HG02798 (cell line): ENCODE measurements at regions not wholly inside any gene's neighbourhood (a gene's known extent, or its start where the extent isn't known, plus 50 kb on each side); places are given as distances from the start of the nearest gene placed in this dataset.

Experiments used
- ATAC-seq: cut with Tn5 transposase; IDR thresholded peaks from one replicate; pipeline ENCODE4 v1.9.1; 2021; ENCODE audit warnings: mild to moderate bottlenecking; ENCODE audit not compliant: unreplicated experiment, poor library complexity

DNA sequence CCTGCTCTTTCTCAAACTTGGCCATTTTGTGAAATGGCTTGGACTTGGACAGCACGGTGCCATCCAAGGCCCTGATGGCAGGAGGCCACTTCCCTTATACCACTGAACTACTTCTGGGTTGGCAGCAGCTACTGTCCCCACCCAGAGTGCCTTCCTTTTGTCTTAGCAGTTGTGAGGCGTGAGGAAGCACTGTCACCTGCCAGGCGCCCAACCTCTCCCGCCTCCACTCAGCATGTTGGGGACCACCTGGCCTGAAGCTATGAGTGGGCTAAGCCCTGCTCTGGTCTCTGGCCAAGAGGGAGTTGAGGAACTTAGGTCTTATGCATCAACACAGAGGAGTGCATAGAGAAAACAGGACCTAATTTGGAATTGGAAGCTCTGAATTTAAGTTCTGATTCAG is 276.0 kb downstream of the ENC1 start:
- ATAC-seq, result no peak

DNA sequence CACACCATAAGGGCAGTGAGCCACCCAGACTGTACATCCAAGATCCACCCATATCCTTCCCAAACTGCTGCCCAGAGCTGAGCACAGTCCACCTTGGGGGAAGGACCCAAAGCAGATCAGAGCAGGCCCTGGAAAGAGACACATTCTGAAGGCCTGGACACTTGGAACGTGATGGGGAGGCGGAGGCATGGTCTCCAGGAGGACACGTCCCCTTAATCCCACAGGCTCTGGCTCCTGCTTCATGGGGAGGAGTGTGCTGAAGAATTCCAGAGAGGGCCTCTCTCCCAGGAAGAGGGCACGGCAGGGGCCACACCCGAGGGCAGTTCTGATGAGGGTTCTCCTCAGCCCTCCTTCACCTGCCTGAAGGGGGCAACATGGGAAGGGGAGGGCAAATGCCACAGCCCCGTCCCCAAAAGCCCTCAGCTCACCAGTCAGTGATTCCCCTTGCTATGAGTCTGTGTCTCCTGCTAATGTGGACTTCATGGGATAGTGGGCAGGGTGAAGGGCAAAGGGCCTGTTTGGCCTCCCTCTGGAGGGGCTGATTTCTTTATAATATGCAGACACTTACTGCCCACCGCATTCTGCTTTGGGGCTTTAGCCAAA is 276.8 kb downstream of the ENC1 start:
- no peak for ATAC-seq

DNA sequence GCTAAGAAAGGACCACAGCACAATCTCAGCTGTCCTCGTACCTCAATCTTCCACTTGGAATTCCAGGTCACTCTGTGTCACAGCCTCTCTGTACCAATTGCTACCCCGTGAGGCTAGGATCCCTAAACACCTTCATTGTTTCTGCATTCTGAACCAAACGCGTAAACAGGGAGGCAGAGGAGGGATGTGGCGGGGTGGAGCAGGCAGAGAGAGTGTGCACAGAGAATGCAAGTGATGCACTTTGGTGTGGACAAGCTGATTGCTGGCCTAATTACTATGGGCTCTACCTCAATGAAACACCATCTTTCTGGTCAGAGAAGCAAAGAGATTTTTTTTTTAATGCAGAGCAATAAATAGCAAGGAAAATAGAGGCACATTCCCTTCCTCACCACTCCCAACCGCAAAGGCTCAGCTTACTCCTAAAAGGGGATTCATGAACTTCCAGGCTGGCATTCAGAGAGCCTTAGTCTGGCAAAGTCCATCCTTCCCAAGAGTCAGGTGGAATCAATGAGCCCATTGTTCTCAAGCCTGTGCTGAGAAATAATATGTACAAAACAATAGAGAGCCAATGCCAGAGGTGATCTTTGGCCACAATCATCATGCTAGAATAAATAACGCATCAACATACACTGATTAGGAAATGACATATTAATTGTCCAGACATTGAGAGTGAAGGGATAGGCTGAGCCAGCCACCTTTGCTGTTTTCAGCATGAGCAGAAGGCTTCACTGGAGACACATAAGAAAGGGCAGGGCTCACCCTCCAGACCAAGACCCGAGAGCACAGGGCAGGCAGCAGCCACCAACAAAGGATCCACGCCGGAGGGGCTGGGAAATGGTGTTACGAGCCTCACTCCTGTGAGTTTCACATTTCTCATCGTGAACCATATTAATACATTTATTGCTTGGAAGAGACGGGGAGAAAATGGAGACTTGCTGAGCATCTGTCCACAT is 278.8 kb downstream of the ENC1 start:
- no peak for ATAC-seq

DNA sequence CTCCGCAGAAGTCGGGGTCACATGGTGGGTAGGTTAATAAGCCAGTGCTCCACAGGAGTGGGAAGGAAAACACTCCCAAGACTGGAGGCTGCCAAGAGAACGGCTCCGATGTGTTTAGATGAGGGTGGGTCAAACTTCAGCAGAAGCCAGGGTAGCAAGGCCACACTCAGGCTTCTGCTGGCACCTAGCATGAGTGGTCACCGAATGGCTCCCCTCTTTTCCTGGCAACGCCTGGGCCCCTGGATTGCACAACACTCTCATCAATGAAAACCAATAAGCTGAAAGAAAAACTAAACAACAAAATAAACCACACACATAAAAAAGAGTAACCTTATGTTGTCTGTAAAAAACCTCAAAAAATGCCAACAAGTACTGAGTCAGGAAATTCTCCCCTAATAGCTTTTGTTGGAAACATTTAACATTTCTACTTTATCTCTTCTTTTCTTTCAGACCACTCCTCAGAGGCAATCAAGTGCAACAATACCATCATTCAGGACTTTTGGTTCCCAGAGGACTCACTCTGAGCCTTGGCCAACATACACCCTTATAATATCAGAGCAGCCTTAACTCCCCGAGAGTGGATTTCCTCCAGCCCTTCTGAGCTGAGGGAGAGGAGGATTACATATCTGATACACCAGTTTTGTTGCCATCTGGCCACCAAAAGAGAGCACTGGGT is 279.9 kb downstream of the ENC1 start:
- no peak for ATAC-seq

DNA sequence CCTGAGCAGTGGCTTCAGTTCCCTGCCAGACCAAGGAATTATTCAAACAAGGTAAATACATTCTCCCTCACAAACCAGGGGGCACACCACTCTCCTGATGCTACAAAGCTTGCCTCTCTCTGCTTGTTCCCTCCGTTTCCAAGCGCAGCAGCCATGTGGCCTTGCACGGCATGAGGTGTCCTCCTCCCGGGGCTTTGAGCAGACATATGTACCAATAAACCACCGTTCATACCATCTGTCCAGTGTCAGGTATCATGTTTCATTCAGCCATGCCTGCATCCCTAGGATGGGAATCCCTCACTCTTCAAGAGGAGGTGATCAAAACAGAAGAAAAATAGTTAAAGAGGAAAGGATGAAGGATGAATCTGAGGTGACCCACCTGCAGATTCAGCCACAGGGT is 282.7 kb downstream of the ENC1 start:
- no peak for ATAC-seq

DNA sequence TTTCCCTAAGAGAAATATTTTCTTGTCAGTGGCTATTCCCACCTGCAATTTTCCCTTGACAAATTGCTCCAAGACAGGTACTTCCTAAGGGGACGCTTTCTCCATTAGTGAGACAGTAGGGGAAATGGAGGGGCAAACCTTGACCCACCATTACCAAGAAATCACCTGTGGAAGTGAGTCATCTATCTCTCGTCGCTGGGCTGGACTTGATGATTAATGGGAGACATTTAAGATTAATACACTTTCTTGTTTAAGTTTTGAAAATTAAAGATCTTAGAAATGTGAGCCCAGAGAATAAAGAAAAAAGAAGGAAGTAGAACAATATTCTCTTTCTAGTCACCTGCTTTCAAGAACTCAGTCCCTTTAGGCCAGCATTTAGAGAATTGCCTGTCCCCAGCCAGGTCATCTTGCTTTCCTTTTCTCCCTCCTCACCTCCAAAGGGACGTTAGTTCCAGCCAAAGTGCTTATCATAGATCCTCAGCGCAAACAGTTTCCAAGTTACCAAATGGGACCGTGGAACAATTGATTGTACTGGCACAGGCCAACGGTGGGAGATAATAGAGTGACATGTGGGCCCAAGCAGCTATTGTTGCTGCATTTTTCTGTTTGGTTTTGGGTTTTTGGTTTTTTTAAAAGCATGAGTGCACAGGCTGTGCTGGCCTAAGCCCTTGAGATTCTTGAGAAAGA is 284.4 kb downstream of the ENC1 start:
- no peak for ATAC-seq

DNA sequence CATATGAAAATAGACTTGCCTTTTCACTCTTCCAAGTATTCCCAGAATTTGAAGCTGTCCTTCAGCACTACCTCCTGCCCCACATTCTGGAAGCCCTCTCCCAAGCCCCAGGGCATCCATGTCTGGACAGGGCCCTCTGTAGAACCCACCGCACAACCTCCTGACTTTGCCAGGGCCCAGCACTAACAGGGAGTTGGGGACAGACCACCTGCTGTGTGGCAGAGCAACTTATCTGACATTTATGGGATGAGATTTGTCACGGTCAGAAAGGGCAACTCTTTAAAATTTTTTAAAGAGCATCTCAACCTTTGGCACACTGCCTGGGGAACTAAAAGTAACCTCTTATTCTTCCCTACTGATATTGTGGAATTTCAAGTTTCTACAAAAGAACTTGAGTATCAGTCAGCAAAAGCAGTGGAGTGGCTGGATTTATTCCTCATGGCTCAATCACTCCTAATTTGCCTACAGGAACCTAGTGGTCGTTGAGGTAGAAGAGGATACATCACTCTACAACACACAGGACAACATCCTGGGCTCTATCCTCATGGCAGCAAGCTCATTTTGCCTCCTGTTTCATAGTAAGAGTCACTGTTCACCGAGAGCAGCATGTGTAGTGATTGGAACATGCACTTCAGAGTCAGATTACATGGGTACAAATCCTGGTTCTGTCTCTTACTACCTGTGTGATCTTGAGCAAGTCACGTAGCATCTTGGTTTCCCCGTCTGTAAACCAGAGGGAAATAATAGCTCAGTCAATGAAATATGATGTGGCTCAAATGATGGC is 285.3 kb downstream of the ENC1 start:
- ATAC-seq, result no peak

DNA sequence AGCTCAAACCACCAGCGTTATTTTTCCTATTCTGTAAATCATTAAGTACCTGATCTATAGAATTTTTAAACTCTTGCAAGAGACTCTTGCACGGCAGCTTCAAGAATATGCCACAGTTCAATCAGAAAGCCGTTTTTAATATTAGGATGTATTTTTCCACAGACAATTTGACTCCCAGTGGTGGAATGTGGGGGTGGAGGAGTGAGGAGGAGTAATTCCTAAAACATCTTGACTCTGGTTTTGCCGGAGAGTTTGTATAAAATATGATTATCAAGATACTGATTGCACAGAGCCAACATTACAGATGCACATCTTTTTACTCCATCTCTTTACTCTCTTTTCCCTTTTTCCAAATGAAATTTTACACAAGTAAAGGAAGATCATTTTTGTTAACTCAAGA is 288.3 kb downstream of the ENC1 start:
- ATAC-seq, result no peak

DNA sequence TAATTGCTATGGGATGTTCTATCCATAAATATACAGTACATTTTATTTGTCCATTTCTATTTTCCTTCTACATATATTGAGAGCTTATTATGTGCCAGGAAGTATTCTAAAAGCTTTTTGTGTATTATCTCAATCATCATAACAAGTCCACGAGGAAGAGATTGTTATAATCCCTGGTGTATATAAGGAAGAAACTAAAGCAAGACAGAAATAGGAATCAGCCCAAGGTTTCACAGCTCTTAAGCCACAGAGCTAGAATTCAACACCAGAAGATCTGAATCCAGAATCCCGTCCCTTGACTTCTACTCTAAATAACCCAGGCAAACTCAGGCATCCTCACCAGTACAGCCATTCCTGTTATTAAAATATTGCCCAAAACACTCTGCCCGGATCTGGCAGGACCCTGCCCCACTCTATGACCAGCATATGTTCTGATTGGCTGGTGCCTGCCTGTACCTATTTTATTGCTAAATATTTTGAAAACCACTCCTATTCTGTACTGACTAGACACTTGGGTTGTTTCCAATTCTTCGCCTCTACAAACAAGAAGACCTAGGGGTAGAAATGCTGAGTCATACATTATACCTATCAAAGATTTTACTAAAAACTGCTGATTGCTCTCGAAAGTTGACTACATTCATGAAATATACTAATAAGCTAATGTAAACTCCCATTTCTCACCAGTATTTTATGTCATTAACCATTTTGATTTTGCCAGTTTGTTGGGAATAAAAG is 297.4 kb downstream of the ENC1 start:
- no peak for ATAC-seq

DNA sequence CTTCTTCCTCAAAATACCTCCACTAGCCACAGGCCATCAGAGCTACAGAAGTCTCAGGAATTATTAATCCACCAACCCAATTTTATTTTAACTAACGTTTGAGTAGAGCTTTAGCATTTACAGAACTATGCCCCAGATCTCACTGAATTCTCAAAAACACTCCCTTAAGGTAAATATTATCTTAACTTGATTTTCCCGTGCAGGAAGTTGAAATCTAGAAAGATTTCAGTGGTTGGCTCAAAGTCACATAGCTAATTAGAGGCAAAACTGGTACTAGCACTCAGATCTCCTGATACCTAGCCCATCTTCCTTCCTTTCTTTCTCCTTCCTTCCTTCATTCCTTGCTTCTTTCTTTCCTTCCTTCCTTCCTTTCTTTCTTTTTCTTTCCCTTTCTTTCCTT is 298.3 kb downstream of the ENC1 start:
- no peak for ATAC-seq

DNA sequence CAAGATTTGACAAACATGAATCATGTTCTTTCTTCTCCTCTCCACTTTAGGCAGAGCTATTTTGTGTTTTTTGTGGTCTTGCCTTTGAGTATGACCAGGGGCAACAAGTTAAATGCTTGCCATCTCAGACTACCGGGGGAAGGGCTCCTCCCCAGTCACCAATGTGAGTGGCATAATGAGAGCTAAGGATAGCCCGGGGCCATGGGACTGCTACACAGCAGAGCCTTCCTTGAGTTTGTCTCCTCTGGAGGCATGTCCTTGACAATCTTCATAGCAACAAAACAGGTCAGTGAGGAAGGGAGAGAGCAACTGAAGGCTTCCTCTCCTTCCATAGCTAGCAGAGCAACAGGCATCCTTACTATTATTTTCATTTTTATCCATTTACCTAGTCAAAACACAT is 299.3 kb downstream of the ENC1 start:
- ATAC-seq, result no peak

DNA sequence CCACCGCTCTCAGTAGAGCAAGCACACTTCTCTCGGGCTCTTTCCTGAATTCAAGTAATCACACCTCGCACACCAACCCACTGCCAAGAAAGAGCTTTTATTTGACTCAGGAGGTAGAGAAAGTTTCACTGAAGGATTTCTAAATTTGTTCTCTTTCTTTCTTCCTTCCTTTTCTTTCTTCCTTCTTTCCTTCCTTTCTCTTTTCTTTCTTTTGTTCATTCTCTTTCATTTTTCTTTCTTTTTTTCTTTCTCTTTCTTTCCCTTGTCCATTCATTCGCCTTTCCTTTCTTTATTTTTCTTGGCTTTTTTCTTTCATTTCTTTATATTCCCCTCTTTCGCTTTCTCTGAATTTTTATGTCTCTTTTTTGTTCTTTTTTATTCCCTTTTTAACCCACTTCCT is 300.1 kb downstream of the ENC1 start:
- no peak for ATAC-seq

DNA sequence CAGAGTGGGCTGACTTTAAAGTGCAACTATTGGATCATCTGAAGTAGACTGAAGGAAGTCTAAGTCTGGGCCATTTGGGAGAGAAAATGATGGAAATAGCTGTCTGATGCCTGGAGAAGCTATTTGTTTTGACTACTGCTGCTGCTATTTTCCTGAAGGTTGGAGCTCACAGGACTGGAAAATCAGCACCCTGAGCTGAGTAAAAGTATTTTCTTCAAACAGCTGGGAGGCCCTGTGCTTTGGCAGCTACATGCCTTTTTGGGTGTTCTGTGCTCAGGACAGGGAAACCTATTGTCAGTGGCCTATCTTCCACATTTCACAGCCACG is 302.6 kb downstream of the ENC1 start:
- no peak for ATAC-seq

DNA sequence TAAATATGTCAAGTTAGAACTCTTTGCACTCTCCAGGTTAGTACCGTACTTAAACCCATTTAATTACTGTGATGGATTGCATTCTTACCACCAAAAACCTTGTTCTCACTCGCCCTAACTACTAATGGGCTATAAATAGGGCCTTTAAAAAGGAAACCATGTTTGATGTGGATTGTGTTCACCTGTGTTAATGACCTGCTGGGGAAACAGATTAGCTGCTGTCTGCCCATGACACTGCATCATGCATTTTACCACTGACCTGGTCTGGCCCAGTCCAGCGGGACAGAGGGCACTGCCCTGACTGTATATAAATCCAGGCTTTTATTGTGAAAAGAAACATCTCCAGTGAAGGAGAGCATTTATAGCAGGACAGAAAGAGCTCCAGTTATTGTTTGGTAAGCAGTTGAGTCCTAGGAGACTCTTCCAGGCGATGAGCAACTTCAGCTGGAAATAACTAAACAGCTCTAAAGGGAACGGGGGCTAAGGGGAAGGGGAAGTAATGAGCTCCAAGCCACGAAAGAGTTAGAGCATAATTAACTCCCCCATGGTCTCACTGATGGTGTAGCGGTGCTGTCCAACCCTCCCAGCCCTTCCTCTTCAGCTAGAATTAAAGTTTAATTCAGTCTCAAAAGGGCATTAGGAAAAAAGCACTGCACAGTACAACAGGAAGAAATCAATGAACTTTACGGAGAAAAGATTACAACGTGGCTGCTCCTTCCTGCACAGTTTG is 303.1 kb downstream of the ENC1 start:
- ATAC-seq, result no peak

DNA sequence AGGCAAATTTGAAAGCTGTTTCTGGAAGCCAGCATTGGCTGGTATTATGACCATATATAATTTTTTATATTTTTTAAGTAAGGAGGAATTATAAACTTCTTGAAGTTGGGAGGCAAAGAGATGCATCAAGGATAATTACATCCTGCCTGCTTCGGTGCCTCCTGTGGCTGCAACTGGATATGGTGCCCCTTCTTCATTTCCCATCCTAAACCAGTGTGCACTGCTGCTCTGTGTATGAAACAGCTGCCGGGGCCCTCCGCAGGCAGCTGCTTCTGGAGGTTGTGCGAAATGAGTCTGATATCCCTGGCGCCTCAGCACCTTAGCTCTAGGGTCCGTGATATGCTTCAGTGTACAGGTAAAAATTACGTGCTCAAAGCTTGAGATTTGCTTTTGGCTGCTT is 304.2 kb downstream of the ENC1 start:
- no peak for ATAC-seq

DNA sequence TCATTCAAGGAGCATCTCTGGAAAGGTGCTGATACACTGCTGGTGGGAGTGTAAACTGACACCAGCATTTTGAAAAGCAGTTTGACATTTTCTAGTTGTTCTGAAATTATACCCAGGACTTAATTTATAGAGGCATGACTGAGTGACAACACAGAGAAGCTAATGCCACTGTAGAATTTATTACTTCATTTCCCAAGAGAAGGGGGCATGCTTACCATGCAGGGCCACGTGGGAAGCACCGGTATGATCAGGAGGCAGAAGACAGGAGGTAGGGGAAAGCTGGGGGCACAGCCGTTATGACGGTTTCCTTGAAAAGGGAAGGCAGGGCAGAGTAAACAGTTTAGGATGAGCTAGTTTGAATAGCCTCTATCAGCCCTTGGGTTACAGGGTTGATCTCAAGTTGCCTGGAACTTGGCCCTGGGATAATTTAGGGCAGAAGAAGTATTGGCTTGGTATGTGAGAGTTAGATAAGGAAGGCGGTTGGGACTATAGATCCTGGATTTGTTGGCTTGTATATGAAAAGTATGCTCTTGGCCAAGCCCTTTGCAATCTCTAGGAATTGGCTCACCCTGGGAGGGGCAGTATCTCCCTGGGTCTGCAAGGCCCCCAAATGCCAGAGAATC is 305.7 kb downstream of the ENC1 start:
- no peak for ATAC-seq

DNA sequence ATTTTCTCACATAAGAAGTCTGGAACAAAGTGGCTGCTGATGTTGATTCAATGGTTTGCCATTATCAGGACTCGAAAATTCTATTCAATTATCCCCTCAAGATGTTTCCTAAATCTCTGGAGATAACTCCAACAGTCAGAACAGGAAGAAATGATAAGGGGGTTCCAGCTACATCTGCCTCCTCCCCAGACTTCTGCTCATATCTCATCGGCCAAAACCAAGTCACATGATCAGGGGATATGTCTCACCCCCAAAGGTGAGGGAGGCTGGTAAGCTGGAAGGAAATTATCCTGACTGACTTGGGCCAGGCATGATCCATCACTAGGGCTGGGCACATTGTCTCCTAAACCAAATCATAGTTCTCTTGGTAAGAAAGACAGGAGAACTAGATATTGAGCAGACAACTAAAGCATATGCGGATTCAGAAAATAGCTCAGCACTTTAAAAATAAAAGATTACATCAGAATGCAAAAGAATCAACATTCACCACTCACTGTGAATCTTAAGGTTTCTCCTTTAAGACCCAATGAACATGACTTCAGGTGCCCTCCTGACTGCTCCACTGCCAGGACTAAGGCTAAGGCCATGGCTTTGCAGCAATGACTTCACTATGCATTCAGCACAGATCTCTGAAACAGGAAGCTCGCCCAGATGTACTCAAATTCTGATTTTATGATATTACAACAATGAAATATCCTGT is 306.3 kb downstream of the ENC1 start:
- no peak for ATAC-seq

DNA sequence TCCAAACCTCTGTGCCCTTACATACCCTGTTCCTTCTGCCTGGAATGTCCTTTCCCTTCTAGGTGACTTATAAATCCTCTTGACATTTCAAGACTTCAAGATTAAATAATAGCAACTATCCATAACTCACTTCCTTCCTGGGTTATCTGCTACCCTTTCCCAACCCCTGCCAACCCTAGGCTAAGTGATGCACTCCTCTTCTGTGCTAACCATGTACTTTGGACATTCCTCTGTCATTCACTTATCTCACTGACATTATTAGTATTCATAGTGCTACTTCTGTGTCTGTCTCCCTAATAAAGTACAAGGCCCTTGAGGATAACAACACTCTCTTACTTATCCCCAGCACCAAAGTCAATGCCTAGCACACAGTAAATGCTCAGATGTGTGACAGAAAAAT is 307.1 kb downstream of the ENC1 start:
- ATAC-seq, result no peak
